GM10266 (cell line): ENCODE measurements at regions not wholly inside any gene's neighbourhood (a gene's known extent, or its start where the extent isn't known, plus 50 kb on each side); places are given as distances from the start of the nearest gene placed in this dataset.

ENCODE experiments used
- DNase-seq: peaks from one replicate; pipeline ENCODE4 v3.0.0; 2012; ENCODE audit errors: extremely low spot score
- CTCF ChIP-seq: IDR thresholded peaks from 2 replicates; pipeline ENCODE4 v1.5.1; 2012; ENCODE audit warnings: mild to moderate bottlenecking, low read depth; ENCODE audit not compliant: control insufficient read depth, insufficient read depth; ENCODE audit errors: missing control alignments

- DNase-seq = no peak
- no peak for TF ChIP-seq CTCF
Measured at GRCh38 chr6:40256224-40256623, 322.0 kb upstream of the MOCS1 start.

- TF ChIP-seq CTCF = no peak
- DNase-seq = no peak
Measured at GRCh38 chr6:40253420-40253819, 319.2 kb upstream of the MOCS1 start.

- DNase-seq = no peak
- no peak for TF ChIP-seq CTCF
Measured at GRCh38 chr6:40252531-40253258, 318.4 kb upstream of the MOCS1 start.

GRCh38 chr6:40251637-40252300, 317.5 kb upstream of the MOCS1 start:
- TF ChIP-seq CTCF = no peak
- no peak for DNase-seq

GRCh38 chr6:40249935-40250334, 315.7 kb upstream of the MOCS1 start:
- DNase-seq = no peak
- no peak for TF ChIP-seq CTCF

GRCh38 chr6:40247516-40248115, 313.4 kb upstream of the MOCS1 start:
- no peak for DNase-seq
- no peak for TF ChIP-seq CTCF

GRCh38 chr6:40244699-40245098, 310.4 kb upstream of the MOCS1 start:
- TF ChIP-seq CTCF = no peak
- DNase-seq = no peak
